Upper lobe of left lung (tissue), 6 donors: ENCODE measurements at regions not wholly inside any gene's neighbourhood (a gene's known extent, or its start where the extent isn't known, plus 50 kb on each side); places are given as distances from the start of the nearest gene placed in this dataset.
"Not testable (repeated sequence)": the region's sequence is repeated elsewhere in the genome, so short reads cannot be mapped to it uniquely, and the experiment has no call there.

Experiments
- ATAC-seq, 2 donors: fragments of 200-7000 bp; cut with Tn5 transposase; one replicate each; pipeline ENCODE4 v1.9.1; 2022; ENCODE audit warnings: mild to moderate bottlenecking in 2 of 2, moderate library complexity in 2 of 2; ENCODE audit not compliant: low FRiP score in 2 of 2
- DNase-seq, 2 donors: peaks; one replicate each; pipeline ENCODE4 v3.0.0-alpha.2; 2019 to 2020
- H3K27ac ChIP-seq, 4 donors: fragments of 200-600 bp; sonication (generic); one replicate each; pipeline ENCODE4 v1.5.1; 2016 to 2019
- H3K27me3 ChIP-seq, 4 donors: fragments of 200-600 bp; sonication (generic); one replicate each; pipeline ENCODE4 v1.5.1; 2017 to 2019
- H3K36me3 ChIP-seq, 4 donors: fragments of 200-600 bp; sonication (generic); one replicate each; pipeline ENCODE4 v1.5.1; 2016 to 2019
- H3K4me1 ChIP-seq, 4 donors: fragments of 200-600 bp; sonication (generic); one replicate each; pipeline ENCODE4 v1.5.1; 2018 to 2019
- H3K4me3 ChIP-seq, 4 donors: fragments of 200-600 bp; sonication (generic); one replicate each; pipeline ENCODE4 v1.5.1; 2017 to 2019; ENCODE audit warnings: mild to moderate bottlenecking in 2 of 4, moderate library complexity in 1 of 4
- H3K9me3 ChIP-seq, 4 donors: fragments of 200-600 bp; sonication (generic); one replicate each; pipeline ENCODE4 v1.5.1; 2018 to 2019
- EP300 ChIP-seq, 4 donors: sonication (generic); formaldehyde crosslinking; IDR thresholded peaks; one replicate each; pipeline ENCODE4 v1.5.1; 2017; ENCODE audit warnings: antibody characterized with exemption in 4 of 4, control low read depth in 2 of 4
- POLR2A ChIP-seq, 4 donors: fragments of 450-650 bp; IDR thresholded peaks; one replicate each; pipeline ENCODE4 v1.5.1; 2016 to 2017; ENCODE audit warnings: antibody characterized with exemption in 4 of 4, mild to moderate bottlenecking in 2 of 4
- POLR2AphosphoS5 ChIP-seq, 2 donors: sonication (generic); formaldehyde crosslinking; IDR thresholded peaks; one replicate each; pipeline ENCODE4 v1.5.1; 2017; ENCODE audit warnings: antibody characterized with exemption in 2 of 2
- WGBS, 2 donors: methylation state at CpG; one replicate each; pipeline ENCODE4 v1.1.5; 2017 to 2018; 5-methylcytosine and 5-hydroxymethylcytosine counted together
- TF ChIP-seq, protein P1 (sequence below), 6 experiments: fragments of 450-650 bp in 4 of 6; fragments of 200-600 bp in 2 of 6; sonication (generic) in 2 of 6; IDR thresholded peaks; one replicate each; pipeline ENCODE4 v1.5.1; 2016 to 2019; ENCODE audit warnings: antibody characterized with exemption in 6 of 6
- donor health status: DM: no; HTN: no; CAD: no; lungs with moderate emphysema.
- donor health status: DM: no; HTN: yes; CAD: no; lungs with severe emphysema.

GRCh38 chr5:113713051-113713450 is 199.6 kb downstream of the YTHDC2 start:
- Histone ChIP-seq H3K36me3 (no peaks in the 10 kb centered on the region), H3K4me1 (no peaks in the 10 kb centered on the region), H3K9me3 (peaks cover 0 to 12% (median 3%) of the 10 kb centered on the region in 4 donors), H3K27ac (no peak overlapping the region), H3K27me3 (no peaks in the 10 kb centered on the region), H3K4me3 (no peak overlapping the region)
- ATAC-seq (no peak), DNase-seq (no peak)
- TF ChIP-seq POLR2A (IDR thresholded peaks at IDR 0.05) (no peak), POLR2AphosphoS5 (IDR thresholded peaks at IDR 0.05) (no peak), EP300 (IDR thresholded peaks at IDR 0.05) (no peak)
- TF ChIP-seq, protein P1, sequence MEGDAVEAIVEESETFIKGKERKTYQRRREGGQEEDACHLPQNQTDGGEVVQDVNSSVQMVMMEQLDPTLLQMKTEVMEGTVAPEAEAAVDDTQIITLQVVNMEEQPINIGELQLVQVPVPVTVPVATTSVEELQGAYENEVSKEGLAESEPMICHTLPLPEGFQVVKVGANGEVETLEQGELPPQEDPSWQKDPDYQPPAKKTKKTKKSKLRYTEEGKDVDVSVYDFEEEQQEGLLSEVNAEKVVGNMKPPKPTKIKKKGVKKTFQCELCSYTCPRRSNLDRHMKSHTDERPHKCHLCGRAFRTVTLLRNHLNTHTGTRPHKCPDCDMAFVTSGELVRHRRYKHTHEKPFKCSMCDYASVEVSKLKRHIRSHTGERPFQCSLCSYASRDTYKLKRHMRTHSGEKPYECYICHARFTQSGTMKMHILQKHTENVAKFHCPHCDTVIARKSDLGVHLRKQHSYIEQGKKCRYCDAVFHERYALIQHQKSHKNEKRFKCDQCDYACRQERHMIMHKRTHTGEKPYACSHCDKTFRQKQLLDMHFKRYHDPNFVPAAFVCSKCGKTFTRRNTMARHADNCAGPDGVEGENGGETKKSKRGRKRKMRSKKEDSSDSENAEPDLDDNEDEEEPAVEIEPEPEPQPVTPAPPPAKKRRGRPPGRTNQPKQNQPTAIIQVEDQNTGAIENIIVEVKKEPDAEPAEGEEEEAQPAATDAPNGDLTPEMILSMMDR (IDR thresholded peaks at IDR 0.05), result no peak
- 50 to 63% methylated on average over 1 of the region's 1 CpG for WGBS, 2 donors

- WGBS, 2 donors, result 75 to 88% methylated on average over 1 to 2 of the region's 2 CpGs
- H3K27ac ChIP-seq, H3K27me3 ChIP-seq, H3K36me3 ChIP-seq, DNase-seq, H3K4me3 ChIP-seq, ATAC-seq, H3K4me1 ChIP-seq: not testable (repeated sequence)
- H3K9me3 ChIP-seq, result peaks cover 0 to 12% (median 3%) of the 10 kb centered on the region in 4 donors
These were observed 202.4 kb downstream of the YTHDC2 start for GRCh38 chr5:113715921-113716320.

DNA sequence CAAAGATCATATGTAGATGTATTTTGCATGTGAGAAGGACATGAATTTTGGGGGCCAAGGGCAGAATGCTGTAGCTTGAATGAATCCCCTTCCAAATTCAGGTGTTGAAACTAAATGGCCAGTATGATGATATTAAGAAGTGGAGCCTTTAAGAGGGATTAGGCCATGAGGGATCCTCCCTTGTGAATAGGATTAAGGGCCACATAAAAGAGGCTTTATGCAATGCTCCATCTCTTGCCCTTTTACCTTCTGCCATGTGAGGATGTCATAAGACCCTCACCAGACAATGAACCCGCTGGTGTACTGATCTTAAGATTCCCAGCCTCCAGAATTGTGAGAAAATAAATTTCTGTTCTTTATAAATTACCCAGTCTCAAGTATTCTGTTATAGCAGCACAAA is 206.1 kb downstream of the YTHDC2 start:
- no peak for DNase-seq
- Histone ChIP-seq H3K4me1 (no peaks in the 10 kb centered on the region), H3K36me3 (no peaks in the 10 kb centered on the region), H3K27ac (no peak overlapping the region), H3K9me3 (peaks cover 0 to 12% (median 3%) of the 10 kb centered on the region in 4 donors), H3K27me3 (no peaks in the 10 kb centered on the region), H3K4me3 (no peak overlapping the region)
- no peak for ATAC-seq
- TF ChIP-seq POLR2AphosphoS5 (IDR thresholded peaks at IDR 0.05), result no peak
- TF ChIP-seq, protein P1 (IDR thresholded peaks at IDR 0.05), result no peak
- no peak for TF ChIP-seq EP300 (IDR thresholded peaks at IDR 0.05)
- no peak for TF ChIP-seq POLR2A (IDR thresholded peaks at IDR 0.05)
- 65 to 70% methylated on average over 1 of the region's 1 CpG for WGBS, 2 donors

DNA sequence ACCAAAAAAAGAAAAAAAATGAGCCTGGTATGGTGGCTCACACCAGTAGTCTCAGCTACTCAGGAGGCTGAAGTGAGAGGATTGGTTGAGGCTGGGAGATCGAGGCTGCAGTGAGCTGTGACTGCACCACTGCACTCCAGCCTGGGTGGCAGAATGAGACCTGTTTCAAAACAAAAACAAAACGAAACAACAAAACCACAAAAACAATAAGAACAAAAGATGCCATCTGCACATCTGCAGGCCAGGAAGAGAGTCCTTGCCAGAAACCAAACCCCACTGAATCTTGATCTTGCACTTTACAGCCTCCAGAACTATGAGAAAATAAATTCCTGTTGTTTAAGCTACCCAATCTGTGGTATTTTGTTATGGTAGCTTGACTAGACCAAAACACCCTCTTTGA is 207.7 kb downstream of the YTHDC2 start:
- Histone ChIP-seq H3K4me1 (no peaks in the 10 kb centered on the region), H3K4me3 (no peak overlapping the region), H3K9me3 (peaks cover 0 to 6% (median 1%) of the 10 kb centered on the region in 4 donors), H3K36me3 (no peaks in the 10 kb centered on the region), H3K27me3 (no peaks in the 10 kb centered on the region), H3K27ac (no peak overlapping the region)
- TF ChIP-seq POLR2A (IDR thresholded peaks at IDR 0.05), result no peak
- no peak for TF ChIP-seq POLR2AphosphoS5 (IDR thresholded peaks at IDR 0.05)
- TF ChIP-seq, protein P1 (IDR thresholded peaks at IDR 0.05), result no peak
- no peak for TF ChIP-seq EP300 (IDR thresholded peaks at IDR 0.05)
- 56 to 60% methylated on average over 2 of the region's 2 CpGs for WGBS, 2 donors
- DNase-seq, result no peak
- no peak for ATAC-seq

DNA sequence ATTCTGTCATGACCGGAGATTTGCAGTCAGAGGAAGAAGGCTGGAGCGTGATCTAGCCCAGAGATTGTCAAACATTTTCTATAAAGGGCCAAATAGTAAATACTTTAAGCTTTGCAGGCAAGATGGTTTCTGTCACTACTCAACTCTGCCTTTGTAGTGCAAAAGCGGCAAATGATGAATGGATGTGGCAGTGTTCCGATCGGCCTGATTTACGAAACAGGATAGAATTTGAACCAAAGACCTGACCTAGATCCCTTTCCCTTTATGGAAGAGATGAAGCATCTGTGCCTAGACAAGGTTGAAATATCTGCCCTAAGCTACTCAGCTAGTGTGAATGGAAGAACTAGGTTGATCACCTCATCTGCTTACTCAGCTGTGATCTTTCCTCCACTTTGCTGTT is 209.5 kb downstream of the YTHDC2 start:
- 70 to 75% methylated on average over 6 of the region's 6 CpGs for WGBS, 2 donors
- no peak overlapping the region for H3K27ac ChIP-seq
- no peaks in the 10 kb centered on the region for H3K27me3 ChIP-seq
- no peaks in the 10 kb centered on the region for H3K36me3 ChIP-seq
- no peak overlapping the region for H3K4me3 ChIP-seq
- DNase-seq (no peak), ATAC-seq (no peak)
- H3K4me1 ChIP-seq, result no peaks in the 10 kb centered on the region
- TF ChIP-seq, protein P1 (IDR thresholded peaks at IDR 0.05), result no peak
- peak in 1 of 2 donors; percentile 9 for TF ChIP-seq POLR2AphosphoS5 (IDR thresholded peaks at IDR 0.05)
- H3K9me3 ChIP-seq, result no peaks in the 10 kb centered on the region
